OCI-LY1 (cell line): ENCODE measurements at regions not wholly inside any gene's neighbourhood (a gene's known extent, or its start where the extent isn't known, plus 50 kb on each side); places are given as distances from the start of the nearest gene placed in this dataset.

Source experiments
- H2AFZ ChIP-seq: fragments of 200-600 bp; sonication (generic), shearing (Covaris generic); 2 replicates; pipeline ENCODE4 v1.6.0; 2014; ENCODE audit warnings: antibody characterized with exemption, mild to moderate bottlenecking, low read length
- H3F3A ChIP-seq: fragments of 200-600 bp; sonication (generic), shearing (Covaris generic); 2 replicates; pipeline ENCODE4 v1.6.0; 2014; ENCODE audit warnings: mild to moderate bottlenecking, antibody characterized with exemption, low read length, moderate library complexity; ENCODE audit not compliant: insufficient read depth
- H3K27ac ChIP-seq: fragments of 200-600 bp; sonication (generic); 2 replicates; pipeline ENCODE4 v1.5.1; 2014; ENCODE audit warnings: low read length, mixed run types, mild to moderate bottlenecking, low read depth; ENCODE audit not compliant: poor library complexity, severe bottlenecking
- H3K27me3 ChIP-seq: fragments of 200-600 bp; sonication (generic); 2 replicates; pipeline ENCODE4 v1.6.0; 2014; ENCODE audit warnings: antibody characterized with exemption, mild to moderate bottlenecking, low read length, moderate library complexity; ENCODE audit not compliant: insufficient read depth
- H3K36me3 ChIP-seq: fragments of 200-600 bp; sonication (generic); 2 replicates; pipeline ENCODE4 v1.6.1; 2014; ENCODE audit warnings: mild to moderate bottlenecking, antibody characterized with exemption, low read length, moderate library complexity, mixed read lengths; ENCODE audit not compliant: insufficient read depth
- H3K4me1 ChIP-seq: fragments of 200-600 bp; sonication (generic); 2 replicates; pipeline ENCODE4 v1.5.1; 2014; ENCODE audit warnings: mild to moderate bottlenecking, low read length, moderate library complexity; ENCODE audit not compliant: insufficient read depth, severe bottlenecking
- H3K4me2 ChIP-seq: fragments of 200-600 bp; sonication (generic), shearing (Covaris generic); 2 replicates; pipeline ENCODE4 v1.6.1; 2014; ENCODE audit warnings: low read length
- H3K4me3 ChIP-seq: fragments of 200-600 bp; sonication (generic); 2 replicates; pipeline ENCODE4 v1.5.1; 2014; ENCODE audit warnings: low read length, low read depth, mild to moderate bottlenecking, mixed read lengths; ENCODE audit not compliant: poor library complexity, severe bottlenecking
- H3K79me2 ChIP-seq: fragments of 200-600 bp; shearing (Covaris generic); 2 replicates; pipeline ENCODE4 v1.6.1; 2016; ENCODE audit warnings: mixed run types, low read length, mixed read lengths; ENCODE audit not compliant: insufficient read depth
- H3K9ac ChIP-seq: fragments of 200-600 bp; sonication (generic), shearing (Covaris generic); 2 replicates; pipeline ENCODE4 v1.6.1; 2014; ENCODE audit warnings: mild to moderate bottlenecking, low read length, mixed read lengths
- H3K9me2 ChIP-seq: fragments of 200-600 bp; sonication (generic), shearing (Covaris generic); 2 replicates; pipeline ENCODE4 v1.6.1; 2014; ENCODE audit warnings: low read depth, mild to moderate bottlenecking, low read length, mixed read lengths
- H3K9me3 ChIP-seq: fragments of 200-600 bp; shearing (Covaris generic); 2 replicates; pipeline ENCODE4 v1.6.1; 2014; ENCODE audit warnings: low read length, mixed read lengths
- H4K20me1 ChIP-seq: fragments of 200-600 bp; sonication (generic), shearing (Covaris generic); 2 replicates; pipeline ENCODE4 v1.6.0; 2016; ENCODE audit warnings: mild to moderate bottlenecking, low read length; ENCODE audit not compliant: insufficient read depth
- CTCF ChIP-seq: fragments of 200-600 bp; sonication (generic), shearing (Covaris generic); IDR thresholded peaks from 2 replicates; pipeline ENCODE4 v1.5.1; 2017; ENCODE audit warnings: mild to moderate bottlenecking, antibody characterized with exemption, low read length, moderate library complexity, mixed read lengths
- EZH2 ChIP-seq: fragments of 200-600 bp; sonication (generic), shearing (Covaris generic); IDR thresholded peaks from 2 replicates; pipeline ENCODE4 v1.8.0; 2017; ENCODE audit warnings: borderline replicate concordance, mixed run types, mild to moderate bottlenecking, antibody characterized with exemption, low read length, moderate library complexity, mixed read lengths

DNA sequence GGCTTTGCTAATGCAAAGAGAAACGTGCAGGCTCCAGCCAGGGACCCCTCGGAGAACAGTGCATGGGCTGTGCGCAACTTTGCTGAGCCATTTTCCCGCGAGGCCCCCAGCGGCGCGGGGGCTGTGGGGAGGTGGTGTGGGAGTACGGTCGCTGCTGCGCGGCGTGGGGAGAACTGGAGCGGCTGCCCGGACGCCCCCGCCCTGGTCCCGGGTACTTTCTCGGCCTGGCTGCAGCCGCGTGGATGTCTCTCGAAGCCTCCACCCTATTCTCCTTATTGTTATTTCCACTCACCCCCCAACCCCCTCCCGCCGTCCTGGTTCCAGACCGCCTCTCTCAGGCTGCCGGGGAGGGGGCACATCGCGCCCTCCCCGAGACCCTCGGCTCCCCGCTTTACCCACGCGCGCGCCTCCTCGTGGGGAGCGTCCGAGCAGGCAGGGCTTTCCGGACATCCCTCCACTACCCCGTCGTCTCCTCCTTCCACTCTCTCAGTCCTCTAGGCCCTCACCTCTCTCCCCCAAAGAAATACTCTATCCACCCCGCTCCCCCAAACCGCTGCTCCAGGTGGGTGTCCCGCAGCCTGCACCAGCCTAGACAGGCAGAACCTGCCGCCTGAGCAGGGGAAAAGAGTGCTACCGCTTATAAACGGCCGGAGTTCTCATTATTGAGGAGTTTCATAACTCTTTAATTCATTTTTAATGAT is 68.6 kb upstream of the TBCA start:
- H3K9me2 ChIP-seq, result no peaks in the 10 kb centered on the region
- no peak overlapping the region for H2AFZ ChIP-seq
- no peaks in the 10 kb centered on the region for H3F3A ChIP-seq
- no peaks in the 10 kb centered on the region for H3K79me2 ChIP-seq
- no peaks in the 10 kb centered on the region for H3K9me3 ChIP-seq
- H3K4me1 ChIP-seq, result no peaks in the 10 kb centered on the region
- no peak overlapping the region for H3K27ac ChIP-seq
- no peaks in the 10 kb centered on the region for H4K20me1 ChIP-seq
- H3K36me3 ChIP-seq, result no peaks in the 10 kb centered on the region
- no peak overlapping the region for H3K4me3 ChIP-seq
- no peak overlapping the region for H3K9ac ChIP-seq
- TF ChIP-seq CTCF, result no peak
- no peak for TF ChIP-seq EZH2
- no peak overlapping the region for H3K4me2 ChIP-seq
- H3K27me3 ChIP-seq, result no peaks in the 10 kb centered on the region

DNA sequence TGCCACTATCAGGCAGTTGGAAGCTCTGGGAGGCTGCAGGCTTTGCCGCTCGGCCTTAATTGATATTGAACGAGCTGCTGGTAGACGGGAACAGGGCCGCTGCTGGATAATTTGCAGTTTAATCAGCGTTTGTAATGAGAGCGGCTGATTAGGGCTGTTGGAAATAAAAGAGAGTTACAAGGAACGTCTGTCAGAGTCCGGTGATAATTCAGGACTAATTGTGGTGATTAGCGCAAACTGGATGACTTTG is 68.2 kb upstream of the TBCA start:
- H3K9ac ChIP-seq, result no peak overlapping the region
- H3K4me2 ChIP-seq, result no peak overlapping the region
- TF ChIP-seq CTCF (no peak), EZH2 (no peak)
- no peaks in the 10 kb centered on the region for H3F3A ChIP-seq
- H2AFZ ChIP-seq, result no peak overlapping the region
- no peaks in the 10 kb centered on the region for H3K79me2 ChIP-seq
- H3K9me3 ChIP-seq, result no peaks in the 10 kb centered on the region
- no peaks in the 10 kb centered on the region for H4K20me1 ChIP-seq
- no peaks in the 10 kb centered on the region for H3K27me3 ChIP-seq
- no peaks in the 10 kb centered on the region for H3K4me1 ChIP-seq
- H3K27ac ChIP-seq, result no peak overlapping the region
- no peaks in the 10 kb centered on the region for H3K36me3 ChIP-seq
- H3K4me3 ChIP-seq, result no peak overlapping the region
- no peaks in the 10 kb centered on the region for H3K9me2 ChIP-seq

GRCh38 chr5:77843570-77844372 is 67.6 kb upstream of the TBCA start:
- H3K9me3 ChIP-seq, result no peaks in the 10 kb centered on the region
- H3K79me2 ChIP-seq, result no peaks in the 10 kb centered on the region
- no peak for TF ChIP-seq CTCF
- TF ChIP-seq EZH2, result no peak
- no peak overlapping the region for H3K27ac ChIP-seq
- H3K27me3 ChIP-seq, result no peaks in the 10 kb centered on the region
- H3K4me3 ChIP-seq, result no peak overlapping the region
- H3K4me1 ChIP-seq, result no peaks in the 10 kb centered on the region
- H3K9me2 ChIP-seq, result no peaks in the 10 kb centered on the region
- H4K20me1 ChIP-seq, result no peaks in the 10 kb centered on the region
- H3K9ac ChIP-seq, result no peak overlapping the region
- no peaks in the 10 kb centered on the region for H3F3A ChIP-seq
- H3K36me3 ChIP-seq, result no peaks in the 10 kb centered on the region
- H3K4me2 ChIP-seq, result no peak overlapping the region
- no peak overlapping the region for H2AFZ ChIP-seq
